Ureter (tissue), 1 donor: ENCODE measurements at regions not wholly inside any gene's neighbourhood (a gene's known extent, or its start where the extent isn't known, plus 50 kb on each side); places are given as distances from the start of the nearest gene placed in this dataset.
"Not testable (repeated sequence)": the region's sequence is repeated elsewhere in the genome, so short reads cannot be mapped to it uniquely, and the experiment has no call there.

Source experiments
- DNase-seq: peaks from one replicate; pipeline ENCODE4 v3.0.0-alpha.2; 2020; ENCODE audit warnings: low spot score
- donor health status: DM: yes; HTN: yes; CAD: no.

- DNase-seq: no peak
Measured at GRCh38 chr16:72597938-72598337, 426.0 kb upstream of the PMFBP1 start.

- no peak for DNase-seq
Measured at GRCh38 chr16:72596373-72596772, 424.4 kb upstream of the PMFBP1 start.

- no peak for DNase-seq
Measured at GRCh38 chr16:72590151-72590937, 418.4 kb upstream of the PMFBP1 start.

- DNase-seq: no peak
Measured at GRCh38 chr16:72588551-72588950, 416.6 kb upstream of the PMFBP1 start.

- DNase-seq: not testable (repeated sequence)
Measured at GRCh38 chr16:72578061-72578460, 406.1 kb upstream of the PMFBP1 start.

- DNase-seq: no peak
Measured at GRCh38 chr16:72576189-72576588, 404.2 kb upstream of the PMFBP1 start.

GRCh38 chr16:72569677-72570076 lies 397.7 kb upstream of the PMFBP1 start:
- DNase-seq: no peak

- DNase-seq: no peak
Measured at GRCh38 chr16:72568502-72568901, 396.5 kb upstream of the PMFBP1 start.

GRCh38 chr16:72566174-72566573 lies 394.2 kb upstream of the PMFBP1 start:
- no peak for DNase-seq

GRCh38 chr16:72565106-72565505 lies 393.2 kb upstream of the PMFBP1 start:
- no peak for DNase-seq

- DNase-seq: no peak
Measured at GRCh38 chr16:72560617-72561016, 388.7 kb upstream of the PMFBP1 start.

- DNase-seq: no peak
Measured at GRCh38 chr16:72558501-72558900, 386.5 kb upstream of the PMFBP1 start.

- no peak for DNase-seq
Measured at GRCh38 chr16:72554935-72555334, 383.0 kb upstream of the PMFBP1 start.

- no peak for DNase-seq
Measured at GRCh38 chr16:72552654-72553053, 380.7 kb upstream of the PMFBP1 start.

GRCh38 chr16:72551649-72552048 lies 379.7 kb upstream of the PMFBP1 start:
- DNase-seq: no peak

GRCh38 chr16:72549878-72550277 lies 377.9 kb upstream of the PMFBP1 start:
- no peak for DNase-seq

- DNase-seq: no peak
Measured at GRCh38 chr16:72542102-72542501, 370.1 kb upstream of the PMFBP1 start.

GRCh38 chr16:72537664-72538063 lies 365.7 kb upstream of the PMFBP1 start:
- no peak for DNase-seq

GRCh38 chr16:72536723-72537435 lies 364.9 kb upstream of the PMFBP1 start:
- no peak for DNase-seq

GRCh38 chr16:72532906-72533410 lies 361.0 kb upstream of the PMFBP1 start:
- DNase-seq: no peak

GRCh38 chr16:72530434-72530833 lies 358.5 kb upstream of the PMFBP1 start:
- no peak for DNase-seq

- DNase-seq: no peak
Measured at GRCh38 chr16:72523087-72523486, 351.1 kb upstream of the PMFBP1 start.

- no peak for DNase-seq
Measured at GRCh38 chr16:72517154-72517553, 345.2 kb upstream of the PMFBP1 start.
